Activated naive CD8-positive, alpha-beta T cell treated with anti-CD3 and anti-CD28 coated beads, Interleukin-2, amount 50 U/mL, for 24 hours (primary cell): ENCODE measurements at regions not wholly inside any gene's neighbourhood (a gene's known extent, or its start where the extent isn't known, plus 50 kb on each side); places are given as distances from the start of the nearest gene placed in this dataset.

ENCODE experiments used
- ATAC-seq: fragments of 150-1000 bp; cut with Tn5 transposase; one replicate; pipeline ENCODE4 v1.10.0; 2021
- DNase-seq: peaks from one replicate; pipeline ENCODE4 v3.0.0; 2021
- H3K27ac Mint-ChIP-seq: one replicate; pipeline ENCODE4 v1.8.0; 2021; ENCODE audit warnings: mild to moderate bottlenecking, mixed read lengths
- H3K27me3 Mint-ChIP-seq: one replicate; pipeline ENCODE4 v1.8.0; 2021; ENCODE audit warnings: mixed read lengths
- H3K36me3 Mint-ChIP-seq: one replicate; pipeline ENCODE4 v1.8.0; 2021; ENCODE audit warnings: low read depth, mixed read lengths
- H3K4me1 Mint-ChIP-seq: one replicate; pipeline ENCODE4 v1.8.0; 2021; ENCODE audit warnings: mixed read lengths
- H3K4me3 Mint-ChIP-seq: one replicate; pipeline ENCODE4 v1.8.0; 2021; ENCODE audit warnings: mild to moderate bottlenecking, moderate library complexity, mixed read lengths
- H3K9me3 Mint-ChIP-seq: one replicate; pipeline ENCODE4 v1.8.0; 2021; ENCODE audit warnings: mixed read lengths

DNA sequence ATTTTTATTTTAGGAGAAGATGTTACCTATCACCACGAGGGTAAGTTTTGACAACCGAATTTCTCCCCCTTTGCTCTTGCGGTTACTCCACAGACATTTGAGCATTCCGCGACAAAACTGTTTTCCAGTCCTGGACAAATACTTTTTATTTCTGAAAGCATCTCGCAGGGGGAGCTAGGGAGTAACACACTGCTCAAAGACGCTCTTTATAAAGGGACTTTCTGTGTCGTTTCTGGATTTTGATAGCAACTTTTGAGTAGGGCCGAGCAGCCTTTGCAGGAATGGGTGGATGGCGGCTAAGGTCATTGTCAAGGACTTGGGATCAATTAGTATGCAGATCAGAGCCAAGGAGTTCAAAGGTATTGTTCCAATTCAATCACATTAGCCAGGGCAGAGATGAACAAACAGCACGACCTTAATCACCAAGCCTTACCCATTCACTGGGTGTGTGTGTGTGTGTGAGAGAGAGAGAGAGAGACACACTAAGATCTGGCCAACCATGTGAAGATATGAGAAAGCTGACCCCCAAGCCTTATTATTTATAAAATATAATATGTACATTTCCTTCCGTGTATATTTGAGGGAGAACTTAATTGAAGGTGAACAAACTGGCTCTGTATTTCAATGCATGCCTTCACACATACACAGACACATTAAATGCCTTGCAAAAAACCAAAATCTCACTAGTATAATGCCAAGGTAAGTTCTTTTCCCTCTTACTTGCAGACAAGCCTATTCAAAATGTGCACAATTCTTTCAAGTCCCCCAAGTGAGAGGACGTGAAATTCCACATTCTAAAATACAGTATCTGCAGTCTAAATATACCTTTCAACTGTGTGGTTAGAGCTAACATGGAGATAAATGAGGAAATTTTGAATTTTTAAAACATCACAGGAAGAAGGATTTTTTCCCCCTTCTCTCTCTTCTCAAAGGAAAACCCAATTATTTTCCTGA is 613.8 kb downstream of the VRK1 start:
- Mint-ChIP-seq H3K4me3 (no peak overlapping the region), H3K27ac (no peak overlapping the region), H3K4me1 (peaks cover 27% of the 10 kb centered on the region), H3K9me3 (no peaks in the 10 kb centered on the region), H3K27me3 (peaks cover 15% of the 10 kb centered on the region), H3K36me3 (no peaks in the 10 kb centered on the region)
- ATAC-seq (no peak), DNase-seq (no peak)

DNA sequence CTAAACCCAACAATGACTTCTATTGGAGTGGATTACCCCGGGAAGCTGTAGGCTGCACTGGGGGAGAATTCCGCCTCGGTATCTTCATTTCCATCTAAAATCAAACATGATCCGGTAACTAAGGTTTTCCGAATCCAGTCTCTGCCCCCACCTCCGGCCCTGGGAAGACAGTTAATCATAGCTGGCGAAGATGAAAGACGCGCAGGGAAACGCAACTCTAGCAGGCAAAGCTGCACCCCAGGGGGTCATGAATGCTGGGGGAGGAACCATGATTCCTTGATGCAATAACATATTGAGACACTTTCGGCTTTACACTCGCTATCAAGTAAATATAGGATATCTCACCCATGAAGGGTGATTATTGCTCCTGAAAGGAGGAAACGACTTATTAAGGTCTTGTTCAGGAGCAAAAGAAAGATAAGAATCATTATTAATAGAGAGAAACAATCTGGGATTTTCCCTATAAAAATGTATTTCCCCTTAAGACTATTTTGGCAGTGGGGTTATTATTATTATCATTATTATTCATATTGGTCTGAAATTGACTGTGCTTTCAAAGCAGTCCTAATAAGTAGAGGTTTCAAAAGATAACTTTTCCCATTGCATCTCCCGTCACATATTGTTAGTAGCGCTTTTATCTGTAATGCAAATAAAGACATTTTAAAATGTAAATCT is 614.9 kb downstream of the VRK1 start:
- DNase-seq (no peak), ATAC-seq (no peak)
- Mint-ChIP-seq H3K36me3 (no peaks in the 10 kb centered on the region), H3K27me3 (peaks cover 15% of the 10 kb centered on the region), H3K4me3 (no peak overlapping the region), H3K27ac (no peak overlapping the region), H3K9me3 (no peaks in the 10 kb centered on the region), H3K4me1 (peaks cover 27% of the 10 kb centered on the region)

DNA sequence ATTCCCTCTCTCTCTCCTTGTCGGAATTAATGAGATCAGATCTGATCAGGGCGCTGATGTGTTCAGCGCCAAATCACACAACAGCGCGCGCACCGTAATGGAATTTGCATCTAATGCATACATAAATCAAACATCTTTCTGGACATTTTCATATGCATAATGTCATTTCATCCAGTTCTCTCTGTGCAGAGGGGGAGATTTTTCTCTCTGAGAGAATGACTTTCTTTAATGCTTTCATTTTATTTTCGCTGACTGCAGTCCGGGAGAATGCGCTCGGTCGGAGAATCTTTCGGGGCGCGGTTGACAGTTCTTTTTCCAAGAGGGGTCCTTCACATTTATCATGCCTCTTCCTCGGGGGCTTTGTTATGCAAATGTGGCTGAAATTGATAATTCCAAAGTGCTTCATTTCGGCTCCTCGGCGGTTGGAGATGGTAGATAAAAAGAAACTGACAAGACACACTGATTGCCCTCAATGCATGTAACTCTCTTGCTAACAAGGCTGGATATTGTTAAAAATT is 615.9 kb downstream of the VRK1 start:
- Mint-ChIP-seq H3K27ac (no peak overlapping the region), H3K27me3 (peaks cover 12% of the 10 kb centered on the region), H3K9me3 (no peaks in the 10 kb centered on the region), H3K36me3 (no peaks in the 10 kb centered on the region), H3K4me1 (peaks cover 19% of the 10 kb centered on the region), H3K4me3 (no peak overlapping the region)
- ATAC-seq = no peak
- no peak for DNase-seq

GRCh38 chr14:97413966-97414717 is 617.0 kb downstream of the VRK1 start:
- no peak for DNase-seq
- Mint-ChIP-seq H3K27ac (no peak overlapping the region), H3K27me3 (peaks cover 9% of the 10 kb centered on the region), H3K4me1 (peaks cover 8% of the 10 kb centered on the region), H3K4me3 (no peak overlapping the region), H3K36me3 (no peaks in the 10 kb centered on the region), H3K9me3 (no peaks in the 10 kb centered on the region)
- no peak for ATAC-seq

- Mint-ChIP-seq H3K9me3 (no peaks in the 10 kb centered on the region), H3K4me3 (no peak overlapping the region), H3K36me3 (no peaks in the 10 kb centered on the region), H3K27ac (no peak overlapping the region), H3K4me1 (peaks cover 3% of the 10 kb centered on the region), H3K27me3 (peaks cover 9% of the 10 kb centered on the region)
- DNase-seq (no peak), ATAC-seq (no peak)
Measured at GRCh38 chr14:97414718-97415098, 617.5 kb downstream of the VRK1 start.

- no peaks in the 10 kb centered on the region for H3K4me1 Mint-ChIP-seq
- H3K4me3 Mint-ChIP-seq = no peak overlapping the region
- no peaks in the 10 kb centered on the region for H3K9me3 Mint-ChIP-seq
- no peak overlapping the region for H3K27ac Mint-ChIP-seq
- no peaks in the 10 kb centered on the region for H3K36me3 Mint-ChIP-seq
- ATAC-seq (no peak), DNase-seq (no peak)
- H3K27me3 Mint-ChIP-seq = peaks cover 9% of the 10 kb centered on the region
Measured at GRCh38 chr14:97415907-97416306, 618.7 kb downstream of the VRK1 start.

DNA sequence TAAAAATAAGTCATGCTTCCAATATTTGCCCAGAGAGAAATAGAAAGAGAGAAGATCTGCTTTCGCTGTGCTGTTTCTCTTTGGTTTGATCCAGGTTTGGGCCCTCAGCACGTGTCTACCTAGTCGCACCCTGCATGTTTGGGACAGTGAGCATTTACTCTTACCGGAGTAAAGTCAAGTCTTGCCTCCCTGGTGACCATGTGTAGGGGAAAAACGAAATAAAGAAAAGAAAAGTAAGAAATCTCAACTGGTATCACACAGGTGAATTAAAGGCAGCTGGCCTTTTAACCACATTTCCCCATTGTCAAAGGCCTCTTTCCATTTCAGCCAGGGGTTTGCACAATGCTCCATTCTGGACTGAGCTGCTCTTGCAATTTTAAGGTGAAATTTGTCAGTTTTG is 619.4 kb downstream of the VRK1 start:
- Mint-ChIP-seq H3K4me1 (no peaks in the 10 kb centered on the region), H3K4me3 (no peak overlapping the region)

DNA sequence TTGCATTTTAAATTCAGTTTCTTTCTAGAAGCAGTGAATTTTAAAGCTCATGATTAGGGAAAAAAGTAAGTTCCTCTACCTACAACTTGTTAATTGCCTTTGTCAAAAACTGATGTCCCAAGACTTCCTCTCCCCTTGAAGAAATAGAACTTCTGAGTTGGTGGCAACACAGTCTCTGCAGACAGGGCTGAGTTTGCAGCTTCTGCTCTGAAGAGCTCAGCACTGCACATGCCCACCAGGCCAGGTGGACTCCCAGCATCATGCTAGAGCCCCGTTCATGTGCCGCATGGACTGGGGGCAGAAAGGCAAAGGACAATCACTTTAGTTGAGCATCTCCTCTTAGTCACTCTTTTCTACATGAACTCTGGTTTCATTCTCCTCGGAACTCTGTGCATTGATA is 620.1 kb downstream of the VRK1 start:
- Mint-ChIP-seq H3K27me3 (peaks cover 9% of the 10 kb centered on the region), H3K27ac (no peak overlapping the region), H3K4me3 (no peak overlapping the region), H3K36me3 (no peaks in the 10 kb centered on the region), H3K4me1 (no peaks in the 10 kb centered on the region), H3K9me3 (no peaks in the 10 kb centered on the region)
- ATAC-seq = no peak
- DNase-seq = no peak

More for the DNA sequence above, 619.4 kb downstream of the VRK1 start:
- H3K9me3 Mint-ChIP-seq = no peaks in the 10 kb centered on the region
- no peak for DNase-seq
- ATAC-seq = no peak
- H3K27me3 Mint-ChIP-seq = peaks cover 9% of the 10 kb centered on the region
- no peaks in the 10 kb centered on the region for H3K36me3 Mint-ChIP-seq
- H3K27ac Mint-ChIP-seq = no peak overlapping the region

GRCh38 chr14:97420211-97420610 is 623.0 kb downstream of the VRK1 start:
- no peak for ATAC-seq
- no peaks in the 10 kb centered on the region for H3K9me3 Mint-ChIP-seq
- H3K27me3 Mint-ChIP-seq = no peaks in the 10 kb centered on the region
- no peak overlapping the region for H3K4me3 Mint-ChIP-seq
- no peak overlapping the region for H3K27ac Mint-ChIP-seq
- no peak for DNase-seq
- H3K4me1 Mint-ChIP-seq = no peaks in the 10 kb centered on the region
- H3K36me3 Mint-ChIP-seq = no peaks in the 10 kb centered on the region

DNA sequence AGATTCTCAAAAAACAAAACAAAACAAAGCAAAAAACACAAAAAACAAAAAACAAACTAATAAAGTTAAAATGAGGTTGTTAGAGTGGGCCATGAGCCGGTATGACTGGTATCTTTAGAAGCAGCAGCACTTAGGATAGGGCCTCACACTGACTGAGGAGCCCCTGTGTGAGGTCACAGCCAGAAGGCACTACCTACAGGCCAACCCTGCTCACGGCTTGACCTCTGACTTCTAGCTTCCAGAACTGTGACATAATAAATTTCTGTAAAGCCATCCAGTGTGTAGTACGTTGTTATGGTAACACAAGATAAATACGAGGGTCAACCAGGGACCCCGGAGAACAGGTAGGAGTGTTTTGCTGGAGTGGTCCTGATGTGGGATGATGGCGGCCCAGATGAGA is 629.6 kb downstream of the VRK1 start:
- Mint-ChIP-seq H3K27ac (no peak overlapping the region), H3K9me3 (no peaks in the 10 kb centered on the region), H3K4me3 (no peak overlapping the region), H3K36me3 (no peaks in the 10 kb centered on the region), H3K4me1 (no peaks in the 10 kb centered on the region), H3K27me3 (no peaks in the 10 kb centered on the region)
- ATAC-seq = no peak
- DNase-seq = no peak

- ATAC-seq (no peak), DNase-seq (no peak)
- H3K27me3 Mint-ChIP-seq = no peaks in the 10 kb centered on the region
- H3K4me1 Mint-ChIP-seq = no peaks in the 10 kb centered on the region
- H3K36me3 Mint-ChIP-seq = no peaks in the 10 kb centered on the region
- H3K4me3 Mint-ChIP-seq = no peak overlapping the region
- H3K27ac Mint-ChIP-seq = no peak overlapping the region
- no peaks in the 10 kb centered on the region for H3K9me3 Mint-ChIP-seq
Measured at GRCh38 chr14:97428808-97429440, 631.7 kb downstream of the VRK1 start.

DNA sequence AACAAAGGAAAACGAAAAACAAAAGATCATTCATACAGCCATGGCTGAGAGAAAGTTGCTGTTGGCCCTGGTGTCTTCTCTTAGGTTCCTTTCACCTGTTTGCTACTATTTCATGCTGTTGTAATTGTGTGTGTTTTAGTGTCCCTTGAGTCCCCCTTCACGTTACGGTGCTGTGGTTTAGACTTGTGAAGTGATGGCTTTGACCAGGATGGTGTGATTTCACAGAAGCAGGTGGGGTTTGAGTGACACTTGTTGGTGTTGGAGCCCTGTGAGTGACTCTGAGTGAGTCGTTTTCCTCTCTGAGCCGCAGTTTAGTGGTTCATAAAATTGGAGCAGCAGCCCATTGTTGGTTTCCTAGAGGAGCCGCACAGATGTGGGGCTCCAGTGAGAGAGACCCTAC is 635.4 kb downstream of the VRK1 start:
- Mint-ChIP-seq H3K4me1 (no peaks in the 10 kb centered on the region), H3K9me3 (no peaks in the 10 kb centered on the region), H3K4me3 (no peak overlapping the region), H3K27me3 (no peaks in the 10 kb centered on the region), H3K27ac (no peak overlapping the region), H3K36me3 (no peaks in the 10 kb centered on the region)
- ATAC-seq (no peak), DNase-seq (no peak)

DNA sequence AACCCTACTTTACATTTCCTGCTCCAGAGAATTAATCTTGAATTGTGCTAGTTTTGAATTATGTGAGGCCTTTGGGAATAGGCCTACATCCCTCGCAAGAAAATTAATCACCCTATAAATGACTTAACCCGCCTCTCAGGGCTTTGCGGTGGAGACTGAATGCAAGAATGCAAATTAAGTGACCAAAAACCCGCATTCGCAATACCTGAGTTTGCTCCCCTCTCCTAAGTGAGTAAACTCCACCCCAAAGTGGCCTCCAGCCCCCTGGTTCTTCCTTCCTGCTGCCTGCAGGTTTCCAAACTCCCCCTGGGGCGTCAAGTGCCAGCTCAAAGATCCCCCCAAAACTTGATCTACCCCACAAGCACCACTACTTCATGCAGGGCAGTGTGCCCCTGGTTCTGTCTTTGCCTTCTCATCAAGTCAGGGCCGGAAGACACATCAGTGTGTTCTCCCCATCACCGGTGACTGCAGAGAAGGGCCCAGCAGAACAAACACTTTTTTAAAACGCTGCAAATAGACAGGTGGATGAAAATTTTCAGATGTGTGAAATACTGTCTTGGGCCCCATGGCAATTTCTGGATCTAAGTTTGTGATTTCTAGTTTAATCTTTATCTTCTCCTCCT is 644.7 kb downstream of the VRK1 start:
- Mint-ChIP-seq H3K27ac (peak overlapping the region; percentile 80), H3K27me3 (no peaks in the 10 kb centered on the region), H3K36me3 (no peaks in the 10 kb centered on the region), H3K9me3 (no peaks in the 10 kb centered on the region), H3K4me3 (peak overlapping the region; percentile 18), H3K4me1 (peaks cover 22% of the 10 kb centered on the region)
- no peak for DNase-seq
- no peak for ATAC-seq

DNA sequence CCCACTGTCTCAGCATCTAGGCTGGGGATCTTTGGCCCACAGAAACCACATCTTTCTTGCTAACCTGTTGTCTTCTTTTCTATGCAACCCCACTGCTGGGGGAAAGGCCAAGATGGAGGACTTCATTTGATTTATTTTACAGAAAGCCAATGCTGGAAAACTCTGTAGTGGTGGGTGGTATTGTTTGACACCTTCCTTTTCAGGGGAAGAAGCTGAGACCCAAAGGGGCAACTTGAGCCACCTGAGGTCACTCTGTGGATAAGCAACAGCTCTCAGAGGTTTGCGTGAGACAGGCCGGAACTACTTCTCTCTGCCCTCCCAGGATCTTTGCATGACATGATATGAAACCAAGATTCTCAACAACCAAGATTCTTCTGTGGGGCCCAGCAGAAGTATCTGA is 645.2 kb downstream of the VRK1 start:
- H3K27me3 Mint-ChIP-seq = no peaks in the 10 kb centered on the region
- no peaks in the 10 kb centered on the region for H3K36me3 Mint-ChIP-seq
- H3K4me1 Mint-ChIP-seq = peaks cover 22% of the 10 kb centered on the region
- peak; percentile 70 for ATAC-seq
- peak overlapping the region; percentile 18 for H3K4me3 Mint-ChIP-seq
- no peaks in the 10 kb centered on the region for H3K9me3 Mint-ChIP-seq
- DNase-seq = no peak
- H3K27ac Mint-ChIP-seq = peak overlapping the region; percentile 80
